ENCODE measurements at regions not wholly inside any gene's neighbourhood (a gene's known extent, or its start where the extent isn't known, plus 50 kb on each side); places are given as distances from the start of the nearest gene placed in this dataset.

DNA sequence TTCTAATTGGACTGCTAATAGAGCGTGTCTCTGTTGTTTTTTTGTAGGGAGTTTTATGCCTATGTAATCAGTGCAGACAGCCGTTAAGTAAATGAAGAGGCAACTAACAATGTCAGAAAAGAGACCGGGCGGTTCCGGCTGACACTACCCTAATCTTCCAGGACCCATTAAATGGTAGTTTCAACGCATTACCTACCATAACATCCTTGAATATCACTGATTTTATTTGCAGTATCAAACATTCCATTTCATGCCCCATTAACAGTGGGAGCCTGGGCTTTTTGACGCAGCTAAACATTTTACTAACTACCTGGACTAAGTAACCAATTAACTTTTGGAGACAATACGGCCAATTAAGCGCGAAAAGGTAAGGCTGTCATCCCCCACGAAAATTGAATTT, 832.9 kb upstream of the NR2F2 start:
- TF ChIP-seq EZH2 (IDR thresholded peaks at IDR 0.05; ENCODE audit: borderline replicate concordance, low read depth, low read length, severe bottlenecking), result no peak
- TF ChIP-seq, protein P1, sequence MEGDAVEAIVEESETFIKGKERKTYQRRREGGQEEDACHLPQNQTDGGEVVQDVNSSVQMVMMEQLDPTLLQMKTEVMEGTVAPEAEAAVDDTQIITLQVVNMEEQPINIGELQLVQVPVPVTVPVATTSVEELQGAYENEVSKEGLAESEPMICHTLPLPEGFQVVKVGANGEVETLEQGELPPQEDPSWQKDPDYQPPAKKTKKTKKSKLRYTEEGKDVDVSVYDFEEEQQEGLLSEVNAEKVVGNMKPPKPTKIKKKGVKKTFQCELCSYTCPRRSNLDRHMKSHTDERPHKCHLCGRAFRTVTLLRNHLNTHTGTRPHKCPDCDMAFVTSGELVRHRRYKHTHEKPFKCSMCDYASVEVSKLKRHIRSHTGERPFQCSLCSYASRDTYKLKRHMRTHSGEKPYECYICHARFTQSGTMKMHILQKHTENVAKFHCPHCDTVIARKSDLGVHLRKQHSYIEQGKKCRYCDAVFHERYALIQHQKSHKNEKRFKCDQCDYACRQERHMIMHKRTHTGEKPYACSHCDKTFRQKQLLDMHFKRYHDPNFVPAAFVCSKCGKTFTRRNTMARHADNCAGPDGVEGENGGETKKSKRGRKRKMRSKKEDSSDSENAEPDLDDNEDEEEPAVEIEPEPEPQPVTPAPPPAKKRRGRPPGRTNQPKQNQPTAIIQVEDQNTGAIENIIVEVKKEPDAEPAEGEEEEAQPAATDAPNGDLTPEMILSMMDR (IDR thresholded peaks at IDR 0.05; ENCODE audit: borderline replicate concordance, extremely low read depth, low read length, poor library complexity, severe bottlenecking), result no peak
- no peak for DNase-seq
- Histone ChIP-seq H3K9ac (ENCODE audit: low read depth, low read length) (no peak overlapping the region), H3K27ac (ENCODE audit: low read length) (no peak overlapping the region), H3K36me3 (ENCODE audit: insufficient read depth, low read length) (no peaks in the 10 kb centered on the region), H4K20me1 (ENCODE audit: insufficient read depth, low read length) (no peaks in the 10 kb centered on the region), H3K79me2 (ENCODE audit: insufficient read depth, low read length) (no peaks in the 10 kb centered on the region), H3K9me3 (ENCODE audit: insufficient read depth, low read length, severe bottlenecking) (no peaks in the 10 kb centered on the region), H3K4me3 (ENCODE audit: low read depth in 1 of 2, low read length in 2 of 2) (no peak overlapping the region), H3K27me3 (ENCODE audit: insufficient read depth, low read length, poor library complexity) (no peaks in the 10 kb centered on the region), H2AFZ (ENCODE audit: low read depth, low read length) (no peak overlapping the region), H3K4me2 (ENCODE audit: insufficient read depth, low read length) (no peak overlapping the region), H3K4me1 (ENCODE audit: insufficient read depth, low read length) (no peaks in the 10 kb centered on the region)
- ATAC-seq (ENCODE audit: insufficient read depth, low read depth), result no peak

DNA sequence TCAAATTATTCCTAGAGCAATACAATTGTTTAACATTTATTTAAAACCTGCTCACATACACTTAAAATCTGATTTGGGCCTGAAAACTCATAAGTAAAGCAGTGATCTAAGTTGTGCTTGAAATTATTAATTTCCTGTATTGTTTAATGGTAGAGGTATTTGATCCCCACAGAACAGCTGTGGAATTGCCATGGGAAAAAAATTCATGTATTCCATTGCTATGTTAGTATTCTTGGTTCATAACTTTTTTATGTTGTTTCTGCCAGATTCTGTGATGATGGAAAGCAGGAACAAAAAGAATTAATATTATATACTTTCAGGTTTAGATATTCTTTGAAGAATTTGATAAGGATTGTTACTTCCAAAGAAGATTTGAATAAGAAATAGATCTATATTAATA, 831.5 kb upstream of the NR2F2 start:
- TF ChIP-seq, protein P1 (IDR thresholded peaks at IDR 0.05; ENCODE audit: borderline replicate concordance, extremely low read depth, low read length, poor library complexity, severe bottlenecking), result no peak
- no peak for TF ChIP-seq EZH2 (IDR thresholded peaks at IDR 0.05; ENCODE audit: borderline replicate concordance, low read depth, low read length, severe bottlenecking)
- no peak overlapping the region for H3K27ac ChIP-seq (ENCODE audit: low read length)
- no peak overlapping the region for H3K4me2 ChIP-seq (ENCODE audit: insufficient read depth, low read length)
- H2AFZ ChIP-seq (ENCODE audit: low read depth, low read length), result no peak overlapping the region
- H4K20me1 ChIP-seq (ENCODE audit: insufficient read depth, low read length), result no peaks in the 10 kb centered on the region
- no peak overlapping the region for H3K4me3 ChIP-seq (ENCODE audit: low read depth in 1 of 2, low read length in 2 of 2)
- no peaks in the 10 kb centered on the region for H3K9me3 ChIP-seq (ENCODE audit: insufficient read depth, low read length, severe bottlenecking)
- no peak overlapping the region for H3K9ac ChIP-seq (ENCODE audit: low read depth, low read length)
- H3K36me3 ChIP-seq (ENCODE audit: insufficient read depth, low read length), result no peaks in the 10 kb centered on the region
- DNase-seq (no peak), ATAC-seq (ENCODE audit: insufficient read depth, low read depth) (no peak)
- H3K79me2 ChIP-seq (ENCODE audit: insufficient read depth, low read length), result no peaks in the 10 kb centered on the region
- H3K27me3 ChIP-seq (ENCODE audit: insufficient read depth, low read length, poor library complexity), result no peaks in the 10 kb centered on the region
- H3K4me1 ChIP-seq (ENCODE audit: insufficient read depth, low read length), result no peaks in the 10 kb centered on the region

DNA sequence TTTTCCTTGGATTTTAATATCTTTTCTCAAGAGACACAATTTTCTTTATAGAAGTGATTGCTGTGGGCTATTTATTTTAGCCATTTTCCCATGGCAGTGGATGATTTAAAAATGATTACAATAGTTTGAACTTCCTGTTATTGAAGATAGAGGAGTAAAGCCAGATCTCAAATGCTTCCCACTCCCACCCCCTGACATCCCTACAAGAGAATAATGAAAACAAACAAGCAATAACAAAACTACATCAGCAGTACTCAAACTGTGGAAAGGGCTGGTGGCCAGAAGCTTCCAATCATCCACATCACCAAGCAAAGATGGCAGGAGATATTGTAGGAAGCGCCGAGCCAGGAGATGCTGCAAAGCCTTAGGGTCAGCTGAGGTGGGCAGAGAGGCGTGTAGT, 831.1 kb upstream of the NR2F2 start:
- H3K27ac ChIP-seq (ENCODE audit: low read length), result no peak overlapping the region
- no peaks in the 10 kb centered on the region for H4K20me1 ChIP-seq (ENCODE audit: insufficient read depth, low read length)
- H3K79me2 ChIP-seq (ENCODE audit: insufficient read depth, low read length), result no peaks in the 10 kb centered on the region
- no peaks in the 10 kb centered on the region for H3K27me3 ChIP-seq (ENCODE audit: insufficient read depth, low read length, poor library complexity)
- no peak for DNase-seq
- no peak overlapping the region for H3K9ac ChIP-seq (ENCODE audit: low read depth, low read length)
- no peaks in the 10 kb centered on the region for H3K9me3 ChIP-seq (ENCODE audit: insufficient read depth, low read length, severe bottlenecking)
- ATAC-seq (ENCODE audit: insufficient read depth, low read depth), result no peak
- TF ChIP-seq, protein P1 (IDR thresholded peaks at IDR 0.05; ENCODE audit: borderline replicate concordance, extremely low read depth, low read length, poor library complexity, severe bottlenecking), result no peak
- no peak for TF ChIP-seq EZH2 (IDR thresholded peaks at IDR 0.05; ENCODE audit: borderline replicate concordance, low read depth, low read length, severe bottlenecking)
- no peaks in the 10 kb centered on the region for H3K36me3 ChIP-seq (ENCODE audit: insufficient read depth, low read length)
- H3K4me2 ChIP-seq (ENCODE audit: insufficient read depth, low read length), result no peak overlapping the region
- no peaks in the 10 kb centered on the region for H3K4me1 ChIP-seq (ENCODE audit: insufficient read depth, low read length)
- H3K4me3 ChIP-seq (ENCODE audit: low read depth in 1 of 2, low read length in 2 of 2), result no peak overlapping the region
- H2AFZ ChIP-seq (ENCODE audit: low read depth, low read length), result no peak overlapping the region

DNA sequence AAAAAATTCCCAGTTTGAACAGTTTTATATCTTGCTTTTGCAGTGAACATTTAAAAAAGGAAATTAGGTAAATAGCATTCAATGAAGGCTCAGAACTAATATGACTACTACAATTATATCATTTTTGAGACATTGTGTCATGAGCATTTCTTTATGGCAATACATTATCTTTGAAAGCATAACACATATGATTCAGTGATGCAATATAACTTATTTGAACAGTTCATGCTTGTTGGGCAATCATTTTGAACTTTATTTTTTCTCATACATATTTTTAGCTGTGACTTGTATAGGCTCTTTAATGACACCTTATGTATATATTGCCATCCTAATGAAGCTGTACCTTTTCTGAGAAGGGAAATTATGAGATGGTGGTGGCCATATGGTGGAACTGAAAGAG, 828.6 kb upstream of the NR2F2 start:
- Histone ChIP-seq H3K79me2 (ENCODE audit: insufficient read depth, low read length) (no peaks in the 10 kb centered on the region), H3K27me3 (ENCODE audit: insufficient read depth, low read length, poor library complexity) (no peaks in the 10 kb centered on the region), H4K20me1 (ENCODE audit: insufficient read depth, low read length) (no peaks in the 10 kb centered on the region), H3K4me2 (ENCODE audit: insufficient read depth, low read length) (no peak overlapping the region), H3K9ac (ENCODE audit: low read depth, low read length) (no peak overlapping the region), H3K9me3 (ENCODE audit: insufficient read depth, low read length, severe bottlenecking) (no peaks in the 10 kb centered on the region), H3K4me3 (ENCODE audit: low read depth in 1 of 2, low read length in 2 of 2) (no peak overlapping the region), H3K36me3 (ENCODE audit: insufficient read depth, low read length) (no peaks in the 10 kb centered on the region), H2AFZ (ENCODE audit: low read depth, low read length) (no peak overlapping the region), H3K4me1 (ENCODE audit: insufficient read depth, low read length) (no peaks in the 10 kb centered on the region), H3K27ac (ENCODE audit: low read length) (no peak overlapping the region)
- no peak for TF ChIP-seq EZH2 (IDR thresholded peaks at IDR 0.05; ENCODE audit: borderline replicate concordance, low read depth, low read length, severe bottlenecking)
- TF ChIP-seq, protein P1 (IDR thresholded peaks at IDR 0.05; ENCODE audit: borderline replicate concordance, extremely low read depth, low read length, poor library complexity, severe bottlenecking), result no peak
- DNase-seq (no peak), ATAC-seq (ENCODE audit: insufficient read depth, low read depth) (no peak)
